IgD-negative memory B cell (primary cell): ENCODE measurements at regions not wholly inside any gene's neighbourhood (a gene's known extent, or its start where the extent isn't known, plus 50 kb on each side); places are given as distances from the start of the nearest gene placed in this dataset.
"Not testable (repeated sequence)": the region's sequence is repeated elsewhere in the genome, so short reads cannot be mapped to it uniquely, and the experiment has no call there.

Experiments
- H3K27ac Mint-ChIP-seq, 3 donors: one replicate each; pipeline ENCODE4 v1.8.0; 2020 to 2022; ENCODE audit warnings: mild to moderate bottlenecking in 3 of 3, mixed read lengths in 3 of 3, moderate library complexity in 1 of 3
- H3K27me3 Mint-ChIP-seq: one replicate; pipeline ENCODE4 v1.8.0; 2021; ENCODE audit warnings: mixed read lengths
- H3K36me3 Mint-ChIP-seq: one replicate; pipeline ENCODE4 v1.8.0; 2020; ENCODE audit warnings: mild to moderate bottlenecking, mixed read lengths
- H3K4me1 Mint-ChIP-seq, 3 donors: one replicate each; pipeline ENCODE4 v1.8.0; 2020 to 2022; ENCODE audit warnings: mixed read lengths in 3 of 3, mild to moderate bottlenecking in 1 of 3
- H3K4me3 Mint-ChIP-seq, 4 donors: one replicate each; pipeline ENCODE4 v1.8.0; 2020 to 2022; ENCODE audit warnings: mild to moderate bottlenecking in 4 of 4, mixed read lengths in 4 of 4, moderate library complexity in 3 of 4
- H3K9me3 Mint-ChIP-seq, 3 donors: one replicate each; pipeline ENCODE4 v1.8.0; 2020 to 2021; ENCODE audit warnings: mixed read lengths in 3 of 3, mild to moderate bottlenecking in 1 of 3

DNA sequence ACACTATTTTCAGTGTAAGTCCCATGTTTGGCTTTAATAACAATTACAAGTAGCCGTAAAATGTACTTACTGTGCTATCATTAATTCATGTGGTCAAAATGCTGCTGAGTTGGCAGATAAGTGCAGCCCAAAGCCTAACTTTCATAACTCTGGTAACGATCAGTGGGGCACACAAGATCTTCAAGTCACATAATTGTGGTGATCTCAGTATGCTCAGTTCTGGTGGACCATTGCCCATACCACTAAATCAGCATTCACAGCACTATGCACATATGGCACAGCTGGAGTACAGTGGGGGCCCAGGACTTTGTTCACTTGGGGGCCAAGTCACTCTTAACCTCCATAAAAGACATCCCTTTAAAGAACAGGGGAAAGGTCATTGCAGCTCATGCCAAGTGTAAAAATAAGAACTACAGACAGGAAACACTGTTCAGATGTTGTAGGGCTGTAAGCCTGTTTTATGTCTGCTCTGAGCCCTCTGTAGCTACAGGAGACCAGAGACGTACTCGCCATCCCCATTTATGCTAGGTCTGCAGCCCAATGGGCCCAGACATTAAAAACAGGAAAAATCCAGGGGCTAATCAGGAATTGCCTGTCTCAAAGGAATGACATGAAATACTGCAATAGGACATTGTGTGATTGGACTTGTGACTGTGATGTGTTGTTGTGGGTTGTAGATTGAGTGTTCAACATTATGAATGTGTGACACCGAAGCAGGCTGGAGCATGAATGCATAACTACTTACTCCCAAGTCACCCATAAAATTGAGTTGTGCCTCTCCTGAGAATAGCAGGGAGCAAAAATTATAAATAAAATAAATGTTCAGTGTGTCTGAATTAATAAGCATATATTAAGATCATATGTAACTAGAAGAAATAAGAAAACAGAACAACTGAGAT lies 282.5 kb upstream of the EPHA3 start:
- H3K9me3 Mint-ChIP-seq = no peaks in the 10 kb centered on the region
- H3K36me3 Mint-ChIP-seq = no peaks in the 10 kb centered on the region
- no peaks in the 10 kb centered on the region for H3K4me1 Mint-ChIP-seq
- no peak overlapping the region for H3K27ac Mint-ChIP-seq
- H3K4me3 Mint-ChIP-seq = no peak overlapping the region
- H3K27me3 Mint-ChIP-seq = no peaks in the 10 kb centered on the region

DNA sequence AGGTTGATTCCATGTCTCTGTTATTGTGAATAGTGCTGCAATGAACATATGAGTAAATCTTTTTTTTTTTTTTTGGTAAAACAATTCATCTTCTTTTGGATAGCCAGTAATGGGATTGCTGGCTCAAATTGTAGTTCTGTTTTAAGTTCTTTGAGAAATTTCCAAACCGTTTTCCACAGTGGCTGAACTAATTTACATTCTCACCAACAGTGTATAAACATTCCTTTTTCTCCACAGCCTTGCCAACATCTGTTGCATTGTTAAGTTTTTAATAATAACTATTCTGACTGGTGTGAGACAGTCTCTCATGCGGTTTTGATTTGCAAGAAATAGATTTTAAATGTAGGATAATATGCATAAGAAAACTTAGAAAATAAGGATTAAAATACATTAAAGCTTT lies 279.0 kb upstream of the EPHA3 start:
- Mint-ChIP-seq H3K27me3 (no peaks in the 10 kb centered on the region), H3K27ac (no peak overlapping the region), H3K9me3 (no peaks in the 10 kb centered on the region), H3K4me1 (no peaks in the 10 kb centered on the region), H3K36me3 (no peaks in the 10 kb centered on the region), H3K4me3 (no peak overlapping the region)

DNA sequence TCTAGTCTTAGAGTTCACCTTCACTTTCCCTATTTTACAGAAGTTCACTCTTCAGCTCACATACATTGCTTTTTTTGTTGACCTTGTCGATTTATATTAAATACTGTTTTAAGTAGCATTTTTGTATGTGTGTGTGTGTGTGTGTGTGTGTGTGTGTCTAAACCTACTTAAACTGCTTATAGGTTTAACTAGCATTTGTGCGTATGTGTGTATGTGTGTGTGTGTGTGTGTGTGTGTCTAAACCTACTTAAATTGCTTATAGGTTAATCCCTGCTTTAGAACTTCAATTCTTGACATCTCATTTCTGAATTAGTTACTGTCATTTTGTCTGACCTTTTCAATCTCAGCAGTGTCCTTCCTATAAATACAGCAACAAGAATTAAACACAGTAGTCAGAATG lies 254.8 kb upstream of the EPHA3 start:
- H3K27ac Mint-ChIP-seq = no peak overlapping the region
- H3K27me3 Mint-ChIP-seq = no peaks in the 10 kb centered on the region
- no peaks in the 10 kb centered on the region for H3K4me1 Mint-ChIP-seq
- H3K4me3 Mint-ChIP-seq = no peak overlapping the region
- no peaks in the 10 kb centered on the region for H3K9me3 Mint-ChIP-seq
- H3K36me3 Mint-ChIP-seq = no peaks in the 10 kb centered on the region

DNA sequence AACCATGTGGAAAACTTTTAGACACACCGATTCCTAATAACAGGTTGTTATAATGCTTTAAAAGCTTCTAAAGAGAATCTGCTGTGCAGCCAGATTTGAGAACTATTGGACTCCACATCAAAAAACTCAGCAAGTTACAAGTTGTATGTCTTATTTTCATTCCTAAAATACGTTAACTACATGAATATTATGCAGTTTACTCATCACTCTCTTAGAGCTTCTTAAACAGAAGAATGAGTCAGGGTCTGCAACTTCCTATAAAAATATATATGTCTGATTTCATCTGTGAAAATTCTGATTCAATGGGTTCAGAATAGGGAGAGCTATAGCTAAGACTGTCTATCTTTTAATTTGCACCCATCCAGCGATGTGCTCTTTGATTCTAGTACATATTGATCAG lies 244.2 kb upstream of the EPHA3 start:
- Mint-ChIP-seq H3K27ac (no peak overlapping the region), H3K36me3 (no peaks in the 10 kb centered on the region), H3K4me3 (no peak overlapping the region), H3K9me3 (no peaks in the 10 kb centered on the region), H3K4me1 (peaks cover 0 to 2% (median 0%) of the 10 kb centered on the region in 3 donors), H3K27me3 (no peaks in the 10 kb centered on the region)

DNA sequence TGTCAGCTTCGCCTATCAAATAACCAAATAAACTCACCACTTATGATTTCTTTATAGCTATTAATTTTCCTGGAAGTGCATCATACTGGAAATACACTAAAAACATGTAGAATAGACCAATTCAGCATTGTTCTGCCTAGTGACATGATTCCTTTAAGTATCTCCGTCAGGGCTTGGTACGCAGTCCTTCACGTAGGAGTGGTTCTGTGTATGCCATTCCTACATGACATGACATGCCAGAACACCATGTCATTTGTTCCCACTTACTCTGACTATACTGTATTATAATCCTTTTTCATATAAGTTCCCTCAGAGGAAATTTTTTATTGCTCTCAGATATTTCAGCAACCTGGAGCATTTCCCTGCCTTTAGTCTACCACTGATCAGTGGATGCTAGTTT lies 230.7 kb upstream of the EPHA3 start:
- no peaks in the 10 kb centered on the region for H3K4me1 Mint-ChIP-seq
- no peaks in the 10 kb centered on the region for H3K36me3 Mint-ChIP-seq
- no peaks in the 10 kb centered on the region for H3K9me3 Mint-ChIP-seq
- no peak overlapping the region for H3K4me3 Mint-ChIP-seq
- H3K27ac Mint-ChIP-seq = no peak overlapping the region
- H3K27me3 Mint-ChIP-seq = no peaks in the 10 kb centered on the region

DNA sequence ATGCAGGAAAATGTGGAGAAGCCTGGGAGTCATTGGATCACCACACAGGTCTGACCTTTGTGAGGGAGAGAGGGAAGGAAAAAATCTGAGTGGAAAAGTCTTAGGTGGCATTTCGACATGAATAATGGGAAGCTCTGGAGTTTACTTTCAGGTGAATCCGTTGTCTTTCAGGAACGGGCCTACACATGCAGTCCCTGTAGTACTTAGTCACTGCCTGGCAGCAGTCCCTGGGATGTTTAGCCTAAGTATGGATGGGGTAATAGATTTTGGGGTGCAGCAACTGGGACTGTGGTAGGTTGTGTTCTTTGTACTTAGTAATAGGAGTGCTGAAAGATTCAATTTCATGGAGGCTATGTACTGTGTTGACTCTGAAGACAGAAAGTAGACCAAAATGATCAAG lies 227.5 kb upstream of the EPHA3 start:
- peaks cover 0 to 2% (median 0%) of the 10 kb centered on the region in 3 donors for H3K4me1 Mint-ChIP-seq
- no peaks in the 10 kb centered on the region for H3K27me3 Mint-ChIP-seq
- H3K9me3 Mint-ChIP-seq = no peaks in the 10 kb centered on the region
- H3K27ac Mint-ChIP-seq = no peak overlapping the region
- no peak overlapping the region for H3K4me3 Mint-ChIP-seq
- no peaks in the 10 kb centered on the region for H3K36me3 Mint-ChIP-seq

DNA sequence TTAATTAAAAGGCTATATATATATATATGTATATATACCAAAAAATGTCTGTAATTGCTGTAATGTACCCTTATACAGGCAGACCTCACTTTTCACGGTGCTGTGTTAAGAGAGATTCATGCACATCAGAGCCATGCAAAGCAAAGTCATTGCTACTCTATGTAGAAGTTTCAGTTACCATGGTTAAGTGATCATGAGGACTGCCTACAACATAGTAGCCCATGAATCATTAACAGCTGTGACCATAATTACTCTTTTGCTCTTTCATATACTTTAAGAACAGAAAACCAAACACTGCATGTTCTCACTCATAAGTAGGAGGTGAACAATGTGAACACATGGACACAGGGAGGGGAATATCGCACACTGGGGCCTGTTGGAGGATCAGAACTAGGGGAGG lies 225.3 kb upstream of the EPHA3 start:
- Mint-ChIP-seq H3K4me3 (no peak overlapping the region), H3K27me3 (no peaks in the 10 kb centered on the region), H3K27ac (no peak overlapping the region), H3K4me1 (peaks cover 0 to 2% (median 2%) of the 10 kb centered on the region in 3 donors), H3K9me3 (no peaks in the 10 kb centered on the region), H3K36me3 (no peaks in the 10 kb centered on the region)

DNA sequence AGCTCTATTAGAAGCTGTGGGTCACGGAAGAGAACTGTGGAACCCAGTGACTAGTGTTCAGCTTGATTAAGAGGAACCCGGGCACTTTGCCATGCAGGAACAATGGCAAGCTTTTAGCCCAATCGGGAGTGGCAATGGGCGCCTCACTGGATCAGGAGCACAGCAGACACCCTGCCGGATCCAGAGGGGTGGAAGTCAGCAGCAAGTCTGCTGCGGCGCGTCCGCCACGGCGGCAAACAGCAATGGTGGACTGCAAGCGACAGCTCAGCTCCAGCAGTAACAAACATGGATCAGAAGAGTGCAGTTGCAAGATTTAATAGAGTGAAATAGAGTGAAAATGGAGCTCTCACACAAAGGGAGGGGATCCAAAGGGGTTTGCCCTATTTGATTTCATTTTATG lies 220.8 kb upstream of the EPHA3 start:
- H3K36me3 Mint-ChIP-seq, H3K27me3 Mint-ChIP-seq, H3K27ac Mint-ChIP-seq, H3K4me1 Mint-ChIP-seq, H3K4me3 Mint-ChIP-seq: not testable (repeated sequence)
- peaks cover 2 to 10% (median 3%) of the 10 kb centered on the region in 3 donors for H3K9me3 Mint-ChIP-seq

DNA sequence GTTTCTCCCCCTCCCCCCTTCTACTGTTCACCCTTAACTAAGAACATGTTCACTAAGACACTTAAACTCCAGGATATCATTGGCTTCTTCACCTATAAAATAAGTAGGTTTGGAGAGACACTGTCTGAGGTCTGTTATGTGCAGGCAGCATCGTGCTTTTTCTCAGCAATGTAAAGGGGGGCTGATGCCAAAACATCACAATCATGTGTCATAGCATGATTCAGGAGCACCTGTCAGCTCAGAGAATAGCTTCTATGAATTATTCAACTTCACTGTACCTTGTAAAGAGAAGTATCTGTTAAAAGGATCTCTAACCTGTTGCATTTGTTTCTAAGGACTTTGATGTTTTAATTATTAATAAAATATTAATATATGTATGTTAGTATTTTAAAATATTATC lies 211.4 kb upstream of the EPHA3 start:
- H3K9me3 Mint-ChIP-seq = peaks cover 0 to 3% (median 0%) of the 10 kb centered on the region in 3 donors
- peaks cover 2% of the 10 kb centered on the region for H3K36me3 Mint-ChIP-seq
- H3K4me1 Mint-ChIP-seq = no peaks in the 10 kb centered on the region
- H3K27ac Mint-ChIP-seq = no peak overlapping the region
- no peaks in the 10 kb centered on the region for H3K27me3 Mint-ChIP-seq
- H3K4me3 Mint-ChIP-seq = no peak overlapping the region

DNA sequence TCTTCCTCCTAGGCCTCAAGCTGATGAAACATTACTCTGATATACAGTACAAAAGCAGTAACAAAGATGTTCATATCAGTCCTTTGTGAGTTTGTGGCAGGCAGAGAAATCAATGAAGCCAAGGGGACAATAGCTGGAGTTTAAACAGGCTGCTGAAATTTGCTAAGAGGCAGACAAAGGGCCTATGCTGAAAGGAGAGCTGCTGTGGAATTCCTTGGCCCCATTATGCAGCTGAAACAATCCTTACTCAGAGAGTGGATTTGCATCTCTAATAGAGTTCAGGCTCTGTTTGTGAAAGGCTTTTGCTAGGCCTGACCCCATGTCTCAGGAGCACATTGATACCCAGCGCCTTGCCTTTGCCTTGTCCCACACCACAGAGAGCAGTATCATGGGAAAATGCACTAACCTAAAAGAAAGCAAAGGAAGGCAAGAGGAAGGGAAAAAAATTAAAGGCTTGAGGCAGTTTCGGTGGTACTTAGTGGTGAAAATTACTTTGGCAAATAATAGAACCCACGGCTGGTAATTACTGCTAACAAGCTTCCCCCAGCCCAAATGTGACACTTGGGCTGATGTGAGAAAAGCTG lies 195.0 kb upstream of the EPHA3 start:
- Mint-ChIP-seq H3K27ac (no peak overlapping the region), H3K27me3 (peaks cover 1% of the 10 kb centered on the region), H3K9me3 (no peaks in the 10 kb centered on the region), H3K36me3 (no peaks in the 10 kb centered on the region), H3K4me3 (no peak overlapping the region), H3K4me1 (peaks cover 0 to 2% (median 0%) of the 10 kb centered on the region in 3 donors)

DNA sequence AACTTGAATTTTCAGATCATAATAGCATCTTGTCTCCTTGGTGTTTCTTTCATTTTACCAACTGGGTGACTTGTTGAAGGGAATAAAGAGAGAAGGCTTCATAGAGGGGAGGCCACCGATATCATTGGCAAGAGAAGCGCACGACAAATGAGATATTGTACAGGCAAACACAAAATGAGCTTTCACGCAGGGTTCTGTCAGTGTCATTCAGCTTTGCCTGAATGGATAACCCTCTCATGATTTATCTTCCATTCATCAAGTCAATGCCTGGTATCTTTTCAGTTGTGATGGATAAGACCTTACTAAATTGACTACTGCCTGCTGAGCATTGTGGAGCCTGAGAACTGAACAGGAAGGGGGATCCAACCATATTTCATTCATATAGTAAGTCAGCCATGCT lies 188.6 kb upstream of the EPHA3 start:
- Mint-ChIP-seq H3K36me3 (no peaks in the 10 kb centered on the region), H3K27me3 (no peaks in the 10 kb centered on the region), H3K4me3 (no peak overlapping the region), H3K4me1 (peaks cover 0 to 2% (median 0%) of the 10 kb centered on the region in 3 donors), H3K27ac (no peak overlapping the region), H3K9me3 (no peaks in the 10 kb centered on the region)

DNA sequence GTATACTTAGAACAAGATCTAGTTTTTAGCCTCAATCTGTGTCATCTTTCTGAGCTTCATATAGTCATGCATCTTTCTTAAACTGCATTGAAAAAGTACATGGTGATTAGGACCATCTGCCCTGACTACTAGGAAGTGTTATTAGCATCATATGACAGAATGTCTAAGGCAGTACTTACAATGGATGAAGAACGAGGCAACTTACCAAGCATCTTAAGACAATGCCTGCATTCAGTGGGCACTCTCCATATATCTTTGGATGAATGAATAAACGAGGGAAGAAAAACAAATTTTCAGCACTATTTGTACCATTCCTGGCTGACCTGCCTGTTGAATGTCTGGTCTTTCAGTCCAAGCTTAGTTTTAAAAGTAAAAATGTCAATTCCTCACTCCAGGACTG lies 185.4 kb upstream of the EPHA3 start:
- peaks cover 0 to 2% (median 0%) of the 10 kb centered on the region in 3 donors for H3K9me3 Mint-ChIP-seq
- H3K27ac Mint-ChIP-seq = no peak overlapping the region
- H3K4me1 Mint-ChIP-seq = no peaks in the 10 kb centered on the region
- H3K36me3 Mint-ChIP-seq = no peaks in the 10 kb centered on the region
- H3K4me3 Mint-ChIP-seq = no peak overlapping the region
- no peaks in the 10 kb centered on the region for H3K27me3 Mint-ChIP-seq

DNA sequence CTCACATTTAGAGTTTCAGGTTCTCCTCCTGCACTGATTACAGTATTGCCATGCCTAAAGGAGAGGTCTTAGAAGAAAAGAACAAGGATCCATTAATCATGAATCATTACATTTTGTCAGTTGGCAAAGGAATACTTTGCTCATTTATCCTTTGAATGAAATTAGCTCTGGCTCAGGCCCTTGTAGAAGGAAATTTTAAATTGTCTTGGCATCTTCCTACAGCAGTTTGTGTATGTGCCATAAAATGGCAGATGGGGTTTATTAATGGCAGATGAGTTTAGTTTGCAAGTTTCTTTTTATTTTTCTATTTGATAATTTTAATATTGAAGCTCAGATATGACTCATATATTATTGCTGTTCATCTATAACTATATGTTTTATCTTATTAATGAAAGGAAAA lies 181.2 kb upstream of the EPHA3 start:
- Mint-ChIP-seq H3K4me3 (no peak overlapping the region), H3K27me3 (no peaks in the 10 kb centered on the region), H3K27ac (no peak overlapping the region), H3K36me3 (no peaks in the 10 kb centered on the region), H3K4me1 (no peaks in the 10 kb centered on the region), H3K9me3 (peaks cover 0 to 2% (median 0%) of the 10 kb centered on the region in 3 donors)

DNA sequence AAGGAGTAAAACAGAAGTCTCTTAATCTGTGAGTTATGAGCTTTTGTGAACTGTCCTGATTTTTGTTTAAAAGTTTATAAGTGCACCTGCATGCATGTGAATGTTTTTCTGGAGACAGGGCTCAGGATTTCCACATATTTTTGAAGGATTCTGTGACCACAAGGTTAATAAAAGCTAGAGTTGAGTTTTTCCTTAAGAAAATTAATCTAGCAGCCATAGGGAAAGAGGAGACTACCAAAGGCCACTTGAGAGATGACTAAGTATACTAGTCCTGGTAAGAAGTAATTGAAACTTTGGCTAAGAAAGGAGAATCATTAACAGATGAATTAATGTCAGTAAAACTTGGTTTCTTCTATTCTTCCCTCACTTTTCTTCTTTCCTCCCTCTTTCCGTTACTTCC lies 176.8 kb upstream of the EPHA3 start:
- no peak overlapping the region for H3K4me3 Mint-ChIP-seq
- H3K36me3 Mint-ChIP-seq = no peaks in the 10 kb centered on the region
- H3K27me3 Mint-ChIP-seq = no peaks in the 10 kb centered on the region
- peaks cover 0 to 2% (median 0%) of the 10 kb centered on the region in 3 donors for H3K9me3 Mint-ChIP-seq
- H3K27ac Mint-ChIP-seq = no peak overlapping the region
- peaks cover 0 to 1% (median 0%) of the 10 kb centered on the region in 3 donors for H3K4me1 Mint-ChIP-seq

DNA sequence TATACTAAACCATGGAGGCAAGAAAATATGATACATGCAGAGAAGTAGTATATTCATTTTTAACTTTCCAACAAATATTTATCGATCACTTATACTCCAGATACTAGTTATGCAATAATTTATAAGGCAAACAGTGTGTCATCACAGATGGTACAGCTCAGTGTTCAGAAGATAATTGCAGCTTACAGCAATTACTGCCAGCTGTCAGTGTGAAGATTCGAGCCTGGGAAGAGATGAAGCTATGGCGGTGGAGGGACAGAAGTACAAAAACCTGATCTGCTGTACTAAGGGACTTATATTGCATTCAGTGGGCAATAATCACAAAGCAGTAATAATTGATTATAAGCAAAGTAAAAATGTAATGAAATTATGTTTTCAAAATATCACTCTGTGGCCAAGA lies 170.6 kb upstream of the EPHA3 start:
- peaks cover 0 to 1% (median 0%) of the 10 kb centered on the region in 3 donors for H3K4me1 Mint-ChIP-seq
- H3K9me3 Mint-ChIP-seq = peaks cover 0 to 7% (median 0%) of the 10 kb centered on the region in 3 donors

DNA sequence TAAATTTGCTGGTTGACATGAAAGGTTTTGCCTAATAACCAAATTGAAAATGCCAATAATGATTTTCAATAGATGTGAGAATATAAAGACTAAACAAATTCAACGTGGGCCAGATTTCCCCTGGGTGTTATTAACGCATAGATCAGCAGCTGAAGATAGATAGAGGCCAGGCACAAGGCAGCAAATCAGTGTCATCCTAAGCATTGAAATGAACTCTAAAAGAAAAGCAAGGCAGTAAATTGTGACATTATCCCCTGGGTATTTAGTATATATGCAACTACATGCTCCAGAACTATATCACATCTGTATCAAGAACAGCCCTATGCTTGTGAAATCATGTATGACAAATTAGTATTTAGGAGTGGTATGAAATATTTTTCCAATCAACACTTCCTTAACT lies 167.1 kb upstream of the EPHA3 start:
- H3K9me3 Mint-ChIP-seq = peaks cover 0 to 5% (median 0%) of the 10 kb centered on the region in 3 donors
- H3K27ac Mint-ChIP-seq = no peak overlapping the region
- no peaks in the 10 kb centered on the region for H3K4me1 Mint-ChIP-seq
- H3K4me3 Mint-ChIP-seq = no peak overlapping the region
- no peaks in the 10 kb centered on the region for H3K27me3 Mint-ChIP-seq
- H3K36me3 Mint-ChIP-seq = peaks cover 2% of the 10 kb centered on the region

More for the DNA sequence above, 170.6 kb upstream of the EPHA3 start:
- Mint-ChIP-seq H3K27ac (no peak overlapping the region), H3K27me3 (no peaks in the 10 kb centered on the region), H3K4me3 (no peak overlapping the region), H3K36me3 (peaks cover 2% of the 10 kb centered on the region)
